ENCODE measurements at regions not wholly inside any gene's neighbourhood (a gene's known extent, or its start where the extent isn't known, plus 50 kb on each side); places are given as distances from the start of the nearest gene placed in this dataset.
"Not testable (repeated sequence)": the region's sequence is repeated elsewhere in the genome, so short reads cannot be mapped to it uniquely, and the experiment has no call there.

DNA sequence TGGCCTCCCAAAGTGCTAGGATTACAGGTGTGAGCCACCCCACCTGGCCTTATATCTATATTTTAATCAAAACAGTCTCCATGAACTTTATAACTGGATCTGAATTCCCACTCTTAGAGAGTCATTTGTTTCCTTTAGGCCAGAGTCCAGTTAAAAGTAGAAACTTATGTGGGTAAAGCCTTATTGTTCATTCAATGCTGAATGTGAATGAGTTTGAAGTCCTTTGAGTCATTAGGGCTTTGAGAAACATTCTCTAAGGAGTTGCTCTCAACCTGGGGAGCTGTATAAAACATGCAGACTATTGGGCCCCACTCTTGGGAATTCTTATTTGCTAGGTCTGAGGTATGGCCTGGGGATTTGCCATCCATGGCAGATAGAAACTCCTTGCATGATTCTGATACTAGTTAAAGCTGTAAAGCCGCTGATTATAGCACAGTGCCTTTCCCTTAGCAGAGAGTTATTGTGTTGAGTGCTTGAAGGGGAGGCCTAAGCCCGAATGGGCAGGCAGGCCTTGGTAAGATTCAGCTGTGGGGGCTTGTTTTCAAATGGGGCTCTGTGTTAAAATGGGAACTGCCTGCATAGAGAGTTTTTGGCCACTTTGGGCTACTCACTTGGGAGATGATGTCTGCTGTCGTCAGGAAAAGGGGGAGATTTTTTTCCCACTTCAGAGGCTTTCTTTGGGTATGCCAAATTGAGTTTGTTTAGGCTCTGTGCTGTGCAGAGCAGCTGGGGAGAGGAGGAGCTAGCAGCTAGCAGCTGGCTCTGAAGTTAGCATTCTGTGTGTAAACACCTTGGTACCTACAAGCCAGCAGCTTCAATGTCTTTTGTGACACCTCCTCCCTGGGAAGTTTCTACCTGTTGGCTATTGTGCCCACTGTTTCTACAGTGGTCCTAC is 117.5 kb downstream of the DACT1 start:
- DNase-seq = no peak

DNA sequence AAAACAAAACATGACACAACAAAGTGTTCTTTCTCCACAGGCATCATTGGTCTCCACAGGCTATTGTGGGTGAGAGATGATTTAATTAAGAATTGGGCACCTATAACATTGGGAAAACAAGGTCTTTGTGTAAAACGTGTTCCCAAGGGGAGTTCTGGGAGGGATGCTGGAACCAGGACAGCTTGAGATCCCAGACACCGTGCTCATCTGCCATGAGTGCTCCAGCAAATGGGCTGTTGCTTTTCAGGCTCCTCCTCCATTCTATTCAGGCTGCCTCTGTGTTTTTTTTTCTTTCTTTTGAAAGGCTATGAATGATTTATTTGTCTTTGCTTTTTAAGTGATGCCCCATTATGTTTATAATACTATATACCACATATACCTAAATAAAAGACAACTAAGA is 122.4 kb downstream of the DACT1 start:
- no peak for DNase-seq

DNA sequence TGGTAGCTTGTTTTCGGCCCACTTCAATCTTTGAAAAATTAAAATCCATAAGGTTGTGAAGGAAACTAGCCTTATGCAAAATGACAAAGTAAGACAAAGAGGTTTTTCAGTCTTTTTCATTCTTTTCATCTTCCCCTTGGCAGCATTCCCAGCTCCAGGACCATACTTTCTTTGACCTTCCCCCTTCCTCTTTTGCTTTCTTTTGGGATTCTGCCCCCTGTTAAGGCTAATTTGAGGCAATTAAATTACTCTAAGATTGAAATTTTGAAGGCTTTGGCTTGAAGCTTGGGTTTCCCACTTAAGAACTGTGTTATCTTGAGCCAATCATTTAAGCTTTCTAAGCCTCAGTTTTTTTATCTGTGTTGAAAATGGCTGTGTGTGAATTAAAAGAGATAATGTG is 124.9 kb downstream of the DACT1 start:
- no peak for DNase-seq

DNA sequence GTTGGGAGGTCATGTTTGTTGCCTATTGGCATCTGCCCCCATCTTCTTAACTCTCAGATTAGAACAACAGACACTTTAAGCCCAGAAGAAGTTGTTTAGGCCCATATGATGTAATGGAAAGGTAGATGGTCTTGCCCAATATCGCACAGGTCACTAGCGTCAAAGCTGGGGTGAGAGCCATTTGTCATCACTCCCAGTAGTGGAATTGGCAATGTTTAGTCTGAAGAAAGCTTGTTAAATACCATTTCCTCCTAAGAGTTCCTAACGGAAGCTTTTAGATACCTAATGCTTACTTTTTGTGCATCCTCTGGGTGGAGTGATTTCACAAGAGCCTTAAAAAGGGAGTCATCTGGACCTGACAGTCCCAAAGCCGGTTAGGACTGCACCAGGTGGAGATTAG is 125.4 kb downstream of the DACT1 start:
- DNase-seq = no peak

DNA sequence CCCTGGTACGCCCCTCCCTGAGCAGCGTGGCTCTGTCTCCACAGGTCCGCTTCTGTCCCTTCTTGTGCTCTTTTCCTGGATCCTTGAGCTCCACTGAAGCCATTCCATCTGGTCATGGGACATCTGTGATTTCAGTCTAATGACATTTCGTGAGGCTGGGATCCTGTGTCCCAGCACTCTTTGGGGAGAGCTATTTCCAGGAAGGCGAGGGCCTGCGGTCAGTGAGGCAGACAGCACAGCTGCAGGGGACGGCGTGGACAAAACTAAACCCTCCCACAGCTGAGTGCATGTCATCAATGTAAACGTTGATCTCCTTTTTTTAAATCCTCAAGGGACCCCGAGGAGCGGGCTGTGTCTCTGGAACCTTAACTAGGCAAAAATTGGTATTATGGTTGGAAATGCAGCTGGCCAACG is 127.7 kb downstream of the DACT1 start:
- DNase-seq = no peak

DNA sequence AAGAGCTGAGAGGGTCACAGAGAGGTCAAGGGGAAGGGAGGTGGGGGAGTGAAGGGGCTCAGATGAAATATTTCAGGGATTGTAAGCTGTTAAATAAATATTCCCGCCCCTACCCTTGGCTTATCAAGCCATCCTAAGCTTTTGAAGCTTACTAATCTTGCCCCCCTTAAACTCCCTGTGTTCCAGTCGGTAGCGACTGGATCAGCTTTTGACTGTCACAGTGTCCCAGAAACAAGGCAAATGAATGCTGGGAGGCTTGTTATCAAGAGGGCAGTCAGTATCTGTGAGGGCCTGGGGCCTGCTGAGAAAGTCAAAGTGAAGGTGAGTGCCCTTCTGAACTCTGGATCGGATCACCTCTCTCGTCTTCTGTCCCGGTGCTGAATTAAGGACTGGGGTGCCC is 128.1 kb downstream of the DACT1 start:
- DNase-seq = no peak

DNA sequence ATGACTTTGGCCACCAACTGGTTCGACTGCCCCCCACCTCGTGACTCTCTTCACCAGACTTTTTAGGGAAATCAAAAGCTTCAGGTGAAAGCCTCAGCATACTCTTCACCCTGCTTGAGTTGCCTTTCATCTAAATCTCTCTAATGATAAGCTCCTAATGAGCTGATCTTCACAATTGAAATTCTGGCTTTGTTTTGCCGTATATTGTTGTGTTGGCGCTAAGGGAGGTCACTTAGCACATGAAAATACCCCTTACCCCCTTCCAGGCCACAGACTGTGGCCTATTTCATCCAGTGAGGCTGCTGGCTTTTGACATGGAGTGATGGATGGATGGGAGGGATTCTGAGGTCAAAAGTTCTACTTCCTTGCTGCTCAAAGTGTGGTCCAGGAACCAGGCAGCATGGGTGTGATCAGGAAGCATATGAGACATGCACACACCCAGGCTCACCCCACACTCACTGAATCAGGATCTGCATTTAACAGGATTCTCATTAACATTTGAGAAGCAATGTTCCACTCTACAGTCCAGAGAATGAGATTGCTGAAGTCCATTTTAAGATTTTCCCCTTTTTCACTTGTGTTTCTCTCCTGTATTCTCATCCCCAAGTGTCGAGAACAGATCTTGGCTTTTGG is 131.4 kb downstream of the DACT1 start:
- DNase-seq = no peak

DNA sequence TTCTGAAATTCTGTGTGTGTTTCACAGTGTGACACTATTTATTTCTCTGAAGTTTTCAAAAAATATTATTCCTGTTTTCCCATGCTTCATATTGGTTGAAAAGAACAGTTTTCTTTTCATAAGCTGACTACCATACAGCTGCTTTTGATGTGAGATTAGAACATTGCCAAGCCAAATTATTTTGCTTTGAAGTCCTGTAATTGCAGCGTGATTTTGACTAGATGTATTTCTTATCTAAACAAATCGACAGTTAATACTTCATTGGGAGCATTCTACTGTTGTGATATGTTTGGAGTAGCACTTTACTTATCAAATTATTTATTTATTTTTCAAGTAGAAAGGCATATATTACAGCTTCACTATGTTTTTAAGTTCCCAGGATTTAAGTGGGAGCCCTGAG is 132.0 kb downstream of the DACT1 start:
- no peak for DNase-seq

DNA sequence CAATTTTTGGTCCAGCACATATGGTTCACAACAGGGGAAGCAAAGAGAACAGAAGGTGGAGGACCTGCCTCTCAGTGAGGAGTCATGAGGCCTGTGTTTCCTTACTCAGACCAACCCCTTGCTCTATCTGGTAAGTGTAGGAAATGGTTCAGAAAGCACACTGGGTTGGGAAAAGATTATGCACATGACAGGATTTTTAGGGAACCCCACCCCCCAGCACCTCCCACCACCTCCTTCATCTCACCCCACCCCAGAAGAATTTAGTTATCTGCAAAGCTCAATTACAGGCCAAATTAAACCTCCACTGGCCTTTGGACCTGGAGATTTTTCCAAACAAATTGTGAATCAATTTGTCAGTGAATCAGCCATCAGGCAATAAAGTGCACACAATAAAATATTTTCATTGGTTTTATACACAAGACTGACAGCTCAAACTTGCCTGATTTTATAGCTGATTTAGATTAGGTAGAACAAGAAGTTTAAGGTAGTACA is 132.8 kb downstream of the DACT1 start:
- DNase-seq = no peak

DNA sequence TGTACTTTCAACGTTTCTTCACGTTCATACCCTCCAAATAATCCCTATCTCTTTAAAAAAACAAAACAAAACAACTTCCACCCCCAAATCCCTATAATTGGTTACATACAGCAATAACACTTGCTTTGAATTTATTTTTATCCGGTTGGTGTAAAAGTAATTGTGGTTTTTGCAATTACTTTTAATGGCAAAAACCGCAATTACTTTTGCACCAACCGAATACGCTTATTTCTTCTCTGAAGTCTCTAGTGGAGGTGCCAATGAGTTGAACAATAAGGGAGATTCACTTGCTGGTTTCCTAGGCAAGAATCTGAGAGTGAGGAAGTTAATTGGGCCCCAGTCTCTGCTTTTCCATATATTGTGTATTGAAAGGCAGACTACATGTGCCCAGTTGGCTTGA is 133.3 kb downstream of the DACT1 start:
- no peak for DNase-seq

DNA sequence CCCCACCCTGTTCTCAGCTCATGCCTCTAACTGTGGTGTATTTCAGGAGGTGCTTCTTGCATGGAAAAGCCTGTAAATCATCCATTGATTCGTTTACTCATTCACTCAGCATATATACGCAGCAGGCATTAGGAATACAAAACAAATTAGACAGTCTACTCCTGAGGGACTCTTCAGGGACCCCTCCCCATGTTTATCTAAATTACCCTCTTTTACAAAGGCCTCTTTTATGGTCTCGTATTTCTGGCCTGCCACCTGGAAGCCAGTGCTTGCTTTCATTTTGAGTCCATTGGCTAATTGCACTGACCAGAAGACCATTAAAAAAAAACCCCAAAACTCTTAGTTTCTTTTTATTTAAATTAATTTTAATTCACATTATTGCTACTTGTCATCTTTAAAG is 134.4 kb downstream of the DACT1 start:
- no peak for DNase-seq

DNA sequence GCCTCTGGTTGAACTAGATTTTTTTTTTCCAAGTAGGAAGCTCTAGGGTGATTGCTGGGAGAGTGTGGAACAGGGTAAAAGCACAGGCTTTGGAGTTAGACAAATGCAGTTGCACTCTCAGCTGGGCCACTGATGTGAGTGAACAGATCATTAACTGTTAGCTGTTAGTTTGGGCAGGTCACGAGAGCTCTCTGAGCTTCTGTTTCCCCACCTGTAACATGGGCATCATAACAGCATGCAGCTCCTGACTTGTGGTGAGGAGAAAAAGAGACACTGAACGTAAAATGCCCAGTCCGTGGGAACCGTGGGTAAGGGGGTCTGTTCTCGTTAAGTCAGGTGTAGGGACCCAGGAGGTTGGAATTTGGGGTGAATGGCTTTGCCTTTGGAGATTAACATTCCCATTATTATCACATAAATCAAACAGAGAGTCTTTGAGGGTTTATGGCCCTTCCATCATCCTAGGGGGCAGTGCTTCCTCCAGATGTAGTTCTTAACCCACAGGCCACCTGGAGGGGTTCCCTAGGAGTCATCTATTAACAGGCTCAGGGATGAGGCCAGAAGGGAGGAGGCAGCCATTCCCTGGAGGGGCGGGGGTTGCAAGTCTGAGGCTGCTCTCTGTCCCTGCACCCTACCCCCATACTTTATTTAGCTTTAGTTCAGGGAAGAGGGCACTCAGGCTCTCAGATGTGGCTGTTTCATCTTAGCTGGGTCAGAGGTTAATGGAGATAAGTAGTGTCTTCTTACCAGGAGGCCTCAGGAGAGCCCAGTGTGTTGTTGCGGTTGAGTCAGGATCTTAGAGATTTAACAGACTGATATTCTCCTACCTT is 135.2 kb downstream of the DACT1 start:
- no peak for DNase-seq

DNA sequence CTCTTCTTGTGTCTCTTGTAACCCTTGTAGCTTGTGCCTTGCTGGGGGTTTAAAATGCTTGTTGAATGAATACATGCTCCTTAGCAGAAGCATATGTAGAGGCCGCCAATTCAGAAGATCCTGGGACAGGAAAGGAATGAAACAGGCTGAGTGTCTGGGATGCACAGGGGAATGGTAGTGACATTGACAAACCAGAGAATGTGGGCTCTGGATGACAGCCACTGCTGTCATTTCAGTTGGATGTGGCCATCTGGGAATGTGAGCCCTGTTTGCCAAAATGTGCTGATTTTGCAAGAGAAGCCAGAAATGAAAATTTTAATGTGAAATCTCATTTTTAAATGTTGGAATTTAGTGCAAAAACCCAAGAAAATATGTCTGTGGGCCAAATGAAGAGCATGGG is 136.8 kb downstream of the DACT1 start:
- no peak for DNase-seq

DNA sequence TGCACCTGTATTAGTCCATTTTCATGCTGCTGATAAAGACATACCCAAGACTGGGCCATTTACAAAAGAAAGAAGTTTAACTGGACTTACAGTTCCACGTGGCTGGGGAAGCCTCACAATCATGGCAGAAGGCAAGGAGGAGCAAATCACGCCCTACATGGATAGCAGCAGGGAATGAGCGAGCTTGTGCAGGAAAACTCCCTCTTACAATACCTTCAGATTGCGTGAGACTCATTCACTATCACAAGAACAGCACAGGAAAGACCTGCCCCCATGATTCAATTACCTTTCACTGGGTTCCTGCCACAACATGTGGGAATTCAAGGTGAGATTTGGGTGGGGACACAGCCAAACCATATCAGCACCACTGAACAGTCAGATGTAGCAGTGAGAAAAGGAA is 137.4 kb downstream of the DACT1 start:
- DNase-seq = not testable (repeated sequence)

DNA sequence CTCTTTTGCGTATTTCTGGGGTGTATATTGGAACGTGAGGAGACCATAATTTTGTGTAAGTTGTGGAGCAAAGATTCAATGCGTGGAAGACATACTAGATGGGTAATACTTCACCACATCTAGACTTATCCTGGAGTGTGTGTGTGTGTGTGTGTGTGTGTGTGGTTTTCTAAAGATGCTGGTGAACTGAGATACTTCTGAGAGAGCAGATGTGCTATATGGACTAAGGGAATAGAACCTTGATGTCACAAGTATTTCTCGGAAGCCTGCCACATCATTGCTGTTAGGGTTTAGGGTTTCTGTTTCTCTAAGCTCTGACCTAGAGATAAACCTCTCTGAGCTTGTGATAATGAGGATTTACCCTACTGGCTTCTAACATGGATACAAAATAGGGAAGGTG is 138.8 kb downstream of the DACT1 start:
- DNase-seq = no peak

DNA sequence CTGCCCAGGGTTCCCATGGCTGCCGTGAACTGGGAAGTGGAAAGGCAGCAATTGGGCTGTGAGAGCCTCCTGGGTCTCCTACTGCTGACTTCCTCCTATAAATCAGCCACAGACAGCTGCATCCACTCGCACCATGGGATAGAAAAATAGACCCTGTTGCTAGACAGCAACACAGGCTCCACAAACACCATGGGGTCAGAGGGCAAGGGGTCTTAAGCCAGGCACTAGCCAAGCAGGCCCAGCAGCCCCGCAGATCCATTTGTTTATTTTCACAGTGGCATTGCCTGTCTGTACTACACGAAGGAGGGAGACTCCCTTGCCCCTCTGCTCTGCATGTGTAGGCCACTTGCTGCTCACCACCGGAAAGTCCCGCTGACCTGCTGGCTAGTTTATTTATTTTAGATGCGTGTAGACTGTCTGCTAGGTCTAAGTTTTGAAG is 139.8 kb downstream of the DACT1 start:
- DNase-seq = no peak

DNA sequence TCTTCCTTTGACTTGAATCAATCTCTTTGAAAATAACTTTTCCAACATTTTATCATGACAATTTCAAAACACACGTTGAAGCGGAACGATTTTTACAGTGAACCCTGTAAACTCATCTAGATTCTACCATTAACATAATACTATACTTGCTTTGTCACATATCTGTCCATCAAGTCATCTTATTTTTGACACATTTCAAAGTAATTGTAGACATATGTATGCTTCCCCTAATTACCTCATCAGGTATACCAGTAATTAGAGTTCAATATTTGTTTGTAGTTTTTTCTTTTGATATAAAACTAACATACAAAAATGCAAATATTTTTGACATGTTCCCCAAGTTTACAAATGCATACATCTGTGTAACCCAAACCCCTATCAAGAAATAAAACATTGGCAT is 140.4 kb downstream of the DACT1 start:
- no peak for DNase-seq

DNA sequence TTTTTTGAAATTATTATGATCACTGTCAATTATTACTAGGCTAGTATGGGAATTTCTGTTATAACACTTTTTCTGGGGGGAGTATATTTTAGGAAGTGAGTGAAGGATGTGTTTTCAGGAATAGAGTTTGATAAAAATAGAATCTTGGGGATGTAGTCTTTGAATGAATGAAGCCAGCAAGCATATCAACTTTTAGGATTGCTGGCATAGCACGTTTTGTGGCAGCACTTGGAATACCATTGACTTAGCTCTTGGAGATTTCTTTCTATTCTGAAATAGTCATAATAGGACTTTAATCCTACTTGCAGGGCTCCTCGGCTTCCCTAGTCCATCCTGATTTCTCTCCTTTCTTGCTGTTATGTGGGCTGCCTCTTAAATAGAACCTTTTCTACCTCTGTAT is 141.6 kb downstream of the DACT1 start:
- no peak for DNase-seq

DNA sequence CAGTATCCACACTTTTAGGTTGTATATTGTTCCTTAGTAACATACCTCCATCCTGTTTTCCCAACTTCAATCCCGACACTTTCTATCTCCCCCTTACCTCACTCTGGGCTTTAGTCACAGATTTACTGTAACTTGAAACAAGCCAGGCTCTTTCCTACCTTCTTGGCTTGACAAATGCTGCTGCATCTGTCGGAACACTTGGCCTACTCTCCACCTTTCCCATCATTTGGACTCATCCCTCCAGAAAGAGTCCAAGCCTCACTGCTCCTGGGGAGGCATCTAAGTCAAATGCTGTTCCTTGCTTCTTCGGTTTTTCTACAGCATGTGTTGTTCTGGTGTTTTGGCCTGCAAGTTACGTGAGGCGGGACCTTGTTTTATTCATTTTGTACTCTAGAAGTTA is 142.4 kb downstream of the DACT1 start:
- no peak for DNase-seq

DNA sequence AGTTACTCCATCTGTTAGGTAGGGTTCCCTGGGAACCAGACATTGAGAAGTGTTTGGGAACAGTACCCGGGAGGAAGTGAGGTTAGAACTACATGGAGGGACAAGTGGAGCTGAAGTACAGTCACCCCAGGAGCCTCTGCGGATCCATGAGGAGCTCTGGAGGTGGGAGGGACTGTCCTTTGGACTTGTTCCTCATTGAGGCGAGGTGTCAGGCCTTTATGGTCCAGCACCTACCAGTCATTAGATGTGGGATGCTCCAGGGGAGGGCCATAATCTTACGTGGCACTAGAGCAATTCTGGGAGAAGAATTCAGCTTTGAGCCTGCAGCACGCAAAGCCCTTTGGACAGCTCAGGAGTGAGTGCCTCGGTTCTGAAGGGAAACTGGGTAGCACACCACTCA is 142.8 kb downstream of the DACT1 start:
- DNase-seq = no peak

DNA sequence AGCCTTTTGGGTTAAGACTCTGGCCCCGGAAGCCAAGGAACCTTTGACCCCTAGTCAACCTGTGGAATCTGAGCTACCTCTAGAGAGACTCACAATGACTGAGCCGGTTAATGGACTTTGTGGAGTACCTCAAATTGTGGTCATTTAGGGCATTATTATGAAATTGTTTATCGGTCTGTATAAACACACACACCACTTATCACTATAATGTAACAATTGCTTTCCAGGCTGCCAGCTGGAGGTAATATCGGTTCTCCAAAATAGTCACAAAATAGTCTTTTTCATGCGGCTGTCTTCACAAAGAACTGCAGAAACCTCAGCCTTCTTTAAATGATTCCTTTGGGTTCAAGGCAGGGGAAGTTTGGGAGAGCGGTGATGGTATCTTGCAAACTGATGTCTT is 144.2 kb downstream of the DACT1 start:
- DNase-seq = no peak

DNA sequence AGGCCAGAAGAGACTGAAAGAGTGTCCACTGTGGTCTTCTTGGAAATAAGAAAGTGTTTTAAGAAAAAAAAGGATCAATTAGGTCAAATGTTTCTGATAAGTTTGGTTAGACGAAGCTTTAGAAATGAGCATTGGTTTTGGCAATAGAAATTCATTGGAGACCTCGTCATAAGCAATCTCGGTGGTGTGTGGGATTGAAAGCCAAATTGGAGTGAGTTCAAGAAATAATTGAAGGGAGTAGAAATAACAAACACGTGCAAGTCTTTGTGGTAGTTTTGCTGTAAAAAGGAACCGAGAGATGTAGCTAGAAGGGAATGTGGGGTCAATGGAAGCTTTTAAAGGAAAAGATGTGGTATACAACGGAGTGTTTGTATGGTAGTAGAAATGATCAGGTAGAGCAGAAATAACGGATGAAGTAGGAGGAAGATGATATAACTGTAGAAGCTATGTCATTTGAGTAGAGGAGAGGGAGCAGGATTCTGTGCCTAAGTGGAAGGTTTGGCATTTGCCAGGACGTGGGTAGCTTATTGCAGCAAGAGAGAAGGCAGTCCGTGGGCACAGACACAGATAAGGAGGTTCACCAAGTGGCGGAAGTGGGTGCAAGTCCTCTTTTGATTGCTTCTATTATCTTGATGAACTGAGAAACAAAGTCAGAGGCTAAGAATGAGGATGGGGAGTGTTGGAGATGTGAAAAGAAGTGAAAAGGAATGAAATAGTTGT is 146.2 kb downstream of the DACT1 start:
- no peak for DNase-seq

DNA sequence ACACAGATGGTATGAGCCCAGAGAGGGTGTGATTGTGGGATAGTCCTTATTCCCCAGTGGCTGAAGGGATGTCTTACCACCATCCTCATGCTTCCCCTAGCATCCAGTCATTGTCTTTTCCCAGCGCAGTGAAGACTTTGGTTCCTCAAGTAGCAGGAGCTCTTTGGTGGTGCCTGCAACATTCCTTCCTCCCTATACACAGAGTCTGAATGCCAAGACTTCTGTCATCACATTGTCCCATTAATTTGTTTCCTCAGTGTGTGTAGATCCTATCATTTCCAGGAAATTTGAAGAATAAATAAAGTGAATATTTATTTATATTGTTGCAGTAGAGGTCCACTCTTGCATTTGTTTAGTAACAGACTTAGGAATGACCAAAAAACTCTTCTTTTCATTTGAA is 147.2 kb downstream of the DACT1 start:
- no peak for DNase-seq

Data from suppressor macrophage treated with lipopolysaccharide for 1 hour (primary cell).